Aorta (tissue), 5 donors: ENCODE measurements at regions not wholly inside any gene's neighbourhood (a gene's known extent, or its start where the extent isn't known, plus 50 kb on each side); places are given as distances from the start of the nearest gene placed in this dataset.
A peak's percentile ranks its signal among the peaks of the same experiment; 100 is the strongest.
"Not testable (repeated sequence)": the region's sequence is repeated elsewhere in the genome, so short reads cannot be mapped to it uniquely, and the experiment has no call there.

Source experiments
- ATAC-seq: fragments of 200-7000 bp; cut with Tn5 transposase; one replicate; pipeline ENCODE4 v1.9.1; 2022; ENCODE audit warnings: moderate library complexity; ENCODE audit not compliant: low FRiP score
- DNase-seq, 2 donors: peaks; one replicate each; pipeline ENCODE4 v3.0.0-alpha.2; 2020
- H3K27ac ChIP-seq, 2 donors: one replicate each; pipeline ENCODE4 v1.5.1; 2013; ENCODE audit warnings: low read length in 2 of 2, mild to moderate bottlenecking in 2 of 2, moderate library complexity in 2 of 2, control low read depth in 1 of 2, inconsistent platforms in 1 of 2, low read depth in 1 of 2
- H3K27me3 ChIP-seq, 2 donors: one replicate each; pipeline ENCODE4 v1.6.1; 2013; ENCODE audit warnings: control low read depth in 1 of 2, low read length in 1 of 2, mild to moderate bottlenecking in 1 of 2, moderate library complexity in 1 of 2; ENCODE audit not compliant: insufficient read depth in 2 of 2, control insufficient read depth in 1 of 2
- H3K36me3 ChIP-seq, 2 donors: one replicate each; pipeline ENCODE4 v1.6.1; 2013; ENCODE audit warnings: control low read depth in 1 of 2, low read length in 1 of 2, mild to moderate bottlenecking in 1 of 2; ENCODE audit not compliant: insufficient read depth in 2 of 2, control insufficient read depth in 1 of 2
- H3K4me1 ChIP-seq, 2 donors: one replicate each; pipeline ENCODE4 v1.6.1; 2013; ENCODE audit warnings: low read length in 2 of 2, control low read depth in 1 of 2, mild to moderate bottlenecking in 1 of 2, moderate library complexity in 1 of 2; ENCODE audit not compliant: insufficient read depth in 2 of 2, control insufficient read depth in 1 of 2
- H3K4me3 ChIP-seq, 2 donors: one replicate each; pipeline ENCODE4 v1.5.1; 2013; ENCODE audit warnings: low read length in 2 of 2, control low read depth in 1 of 2, mild to moderate bottlenecking in 1 of 2
- H3K9me3 ChIP-seq: one replicate; pipeline ENCODE4 v1.6.1; 2013; ENCODE audit warnings: mild to moderate bottlenecking, low read length; ENCODE audit not compliant: control insufficient read depth
- WGBS, 2 donors: extraction: QIAGEN DNeasy Blood & Tissue Kit; methylation state at CpG; one replicate each; pipeline ENCODE4 v1.1.7; 2013; 5-methylcytosine and 5-hydroxymethylcytosine counted together
- intact Hi-C, 2 donors: fragments of 100-400 bp; cut with DNase I; formaldehyde crosslinking; loops; one replicate each; pipeline versions ENCODE4 v1.14.2 to v1.15.0; 2022
- donor health status: healthy with polysubstance abuse.
- donor health status: Bipolar disorder and iron deficiency.
- donor health status: DM: no; HTN: no; CAD: no.
- donor health status: DM: no; HTN: no; CAD: no.
- donor health status: DM: yes; HTN: yes; CAD: no.

GRCh38 chr10:117492504-117492903 lies 50.0 kb upstream of the EMX2 start:
- Histone ChIP-seq H3K27ac (no peak overlapping the region), H3K9me3 (no peaks in the 10 kb centered on the region), H3K4me1 (no peaks in the 10 kb centered on the region), H3K4me3 (no peak overlapping the region), H3K27me3 (peaks cover 0 to 2% of the 10 kb centered on the region in 2 donors), H3K36me3 (no peaks in the 10 kb centered on the region)
- ATAC-seq (no peak), DNase-seq (no peak)
- WGBS, 2 donors: 56 to 63% methylated on average over 6 of the region's 6 CpGs
- intact Hi-C loops: loop anchor here in 1 of 2 donors (10.0 kb wide), 2 partner anchors 278 to 972 kb away; no protein-coding TSS in a partner anchor

- no peaks in the 10 kb centered on the region for H3K9me3 ChIP-seq
- H3K4me3 ChIP-seq: no peak overlapping the region
- intact Hi-C loops: no loop called here
- no peak overlapping the region for H3K27ac ChIP-seq
- no peak for DNase-seq
- no peaks in the 10 kb centered on the region for H3K36me3 ChIP-seq
- no peak for ATAC-seq
- WGBS, 2 donors: 59 to 66% methylated on average over 7 of the region's 7 CpGs
- no peaks in the 10 kb centered on the region for H3K4me1 ChIP-seq
- H3K27me3 ChIP-seq: peaks cover 0 to 2% of the 10 kb centered on the region in 2 donors
Observed at GRCh38 chr10:117488004-117488403, 54.5 kb upstream of the EMX2 start.

GRCh38 chr10:117486606-117487005 lies 55.9 kb upstream of the EMX2 start:
- Histone ChIP-seq H3K9me3 (no peaks in the 10 kb centered on the region), H3K4me1 (no peaks in the 10 kb centered on the region), H3K27ac (no peak overlapping the region), H3K27me3 (peaks cover 0 to 2% of the 10 kb centered on the region in 2 donors), H3K4me3 (no peak overlapping the region), H3K36me3 (no peaks in the 10 kb centered on the region)
- ATAC-seq (peak; percentile 19), DNase-seq (no peak)
- intact Hi-C loops: no loop called here
- WGBS, 2 donors: 96 to 98% methylated on average over 4 of the region's 4 CpGs

DNA sequence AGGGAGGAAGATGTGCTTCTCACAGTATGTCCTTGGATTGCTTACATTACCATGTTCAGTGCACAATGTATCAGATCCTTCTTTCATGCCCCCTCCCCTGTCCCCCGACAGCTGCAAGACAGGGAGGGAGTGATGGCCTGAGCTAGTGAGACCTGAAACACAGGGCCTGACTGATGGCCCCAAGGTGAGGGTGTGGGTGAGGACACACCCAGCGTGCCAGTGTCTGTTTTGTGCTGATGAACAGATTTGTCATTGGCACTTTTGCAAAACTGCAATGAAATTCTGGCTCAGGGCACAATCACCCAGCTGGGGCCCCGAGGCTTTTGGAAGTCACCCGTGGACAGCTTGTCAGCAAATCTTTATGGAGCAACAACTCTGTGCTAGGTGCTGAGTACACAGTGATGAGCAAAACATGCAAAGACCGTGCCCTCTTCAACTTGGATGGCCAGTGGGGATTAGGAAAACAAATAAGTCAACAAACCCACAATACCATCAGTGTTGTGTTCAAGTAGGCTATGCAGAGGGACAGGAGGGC lies 59.4 kb upstream of the EMX2 start:
- H3K27ac ChIP-seq: no peak overlapping the region
- H3K9me3 ChIP-seq: no peaks in the 10 kb centered on the region
- no peak for ATAC-seq
- H3K4me3 ChIP-seq: no peak overlapping the region
- no peak for DNase-seq
- intact Hi-C loops: no loop called here
- no peaks in the 10 kb centered on the region for H3K4me1 ChIP-seq
- H3K27me3 ChIP-seq: no peaks in the 10 kb centered on the region
- H3K36me3 ChIP-seq: no peaks in the 10 kb centered on the region
- 65 to 76% methylated on average over 5 of the region's 5 CpGs for WGBS, 2 donors

GRCh38 chr10:117481011-117481410 lies 61.5 kb upstream of the EMX2 start:
- intact Hi-C loops, H3K27me3 ChIP-seq, DNase-seq, H3K4me1 ChIP-seq, H3K9me3 ChIP-seq, H3K4me3 ChIP-seq, ATAC-seq, H3K36me3 ChIP-seq, H3K27ac ChIP-seq: not testable (repeated sequence)
- 92 to 93% methylated on average over 6 of the region's 6 CpGs for WGBS, 2 donors

DNA sequence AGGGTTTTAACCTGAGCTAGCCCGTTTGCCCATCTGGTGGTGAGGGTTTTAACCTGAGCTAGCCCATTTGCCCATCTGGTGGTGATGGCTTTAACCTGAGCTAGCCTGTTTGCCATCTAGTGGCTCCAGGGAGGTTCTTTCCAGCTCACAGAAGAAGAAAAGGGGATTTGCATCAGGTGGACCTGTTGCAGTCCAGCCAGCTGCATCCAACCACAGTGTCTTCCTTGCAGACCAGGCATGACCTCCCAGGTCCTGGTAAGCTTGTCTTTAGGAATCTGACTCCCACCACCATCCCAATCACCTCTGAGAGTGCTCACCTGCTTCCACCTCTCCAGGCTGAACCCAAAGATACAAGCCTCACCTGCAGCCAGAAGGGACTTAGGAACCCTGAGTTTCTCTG lies 62.4 kb upstream of the EMX2 start:
- no peaks in the 10 kb centered on the region for H3K36me3 ChIP-seq
- no peaks in the 10 kb centered on the region for H3K27me3 ChIP-seq
- WGBS, 2 donors: 80 to 82% methylated on average over 1 of the region's 1 CpG
- H3K27ac ChIP-seq: no peak overlapping the region
- H3K4me1 ChIP-seq: peaks cover 0 to 3% of the 10 kb centered on the region in 2 donors
- no peak for DNase-seq
- ATAC-seq: no peak
- H3K9me3 ChIP-seq: no peaks in the 10 kb centered on the region
- H3K4me3 ChIP-seq: no peak overlapping the region
- intact Hi-C loops: no loop called here

GRCh38 chr10:117477961-117478670 lies 64.4 kb upstream of the EMX2 start:
- Histone ChIP-seq H3K4me3 (no peak overlapping the region), H3K27ac (no peak overlapping the region), H3K27me3 (no peaks in the 10 kb centered on the region), H3K36me3 (no peaks in the 10 kb centered on the region), H3K9me3 (no peaks in the 10 kb centered on the region), H3K4me1 (peaks cover 0 to 3% of the 10 kb centered on the region in 2 donors)
- WGBS, 2 donors: 61 to 62% methylated on average over 5 of the region's 5 CpGs
- DNase-seq (no peak), ATAC-seq (peak; percentile 45)
- intact Hi-C loops: loop anchor here in 1 of 2 donors (5.0 kb wide), 1 partner anchor 36 kb away; no protein-coding TSS in a partner anchor

DNA sequence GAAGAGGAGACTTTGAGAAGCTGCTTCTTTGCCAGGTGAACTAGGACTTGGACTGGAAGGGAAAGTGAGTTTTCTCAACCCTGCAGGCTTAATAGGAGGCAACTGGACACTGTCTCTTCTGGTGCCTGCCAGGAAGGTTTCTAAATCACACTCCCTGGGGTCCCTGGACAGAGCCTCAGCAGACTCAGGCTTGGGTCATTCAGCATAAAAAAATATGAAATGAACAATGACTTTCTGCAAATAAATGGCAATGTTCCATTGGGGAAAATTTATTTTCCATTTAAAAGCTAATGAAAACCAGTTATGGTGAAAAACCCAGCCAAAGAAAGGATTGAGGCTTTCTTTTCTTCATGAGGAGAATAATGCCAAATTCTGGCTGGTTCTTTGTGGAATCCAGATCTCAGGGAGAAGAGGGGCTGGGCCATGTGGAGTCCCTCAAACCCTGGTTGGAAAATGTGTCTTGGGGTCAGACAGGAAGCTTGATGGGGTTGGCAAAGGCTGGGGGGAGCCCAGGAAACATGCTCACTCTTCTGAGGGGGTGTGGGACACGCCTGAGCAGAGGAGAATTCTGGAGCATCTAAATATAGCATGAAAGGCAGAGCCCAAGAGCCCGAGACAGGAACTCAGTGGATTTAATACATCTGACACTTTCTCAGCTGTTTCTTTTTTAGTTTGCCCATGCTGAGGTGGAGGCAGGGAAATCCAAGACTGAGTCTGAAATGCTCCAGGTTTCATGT lies 65.2 kb upstream of the EMX2 start:
- H3K4me3 ChIP-seq: no peak overlapping the region
- peaks cover 0 to 3% of the 10 kb centered on the region in 2 donors for H3K4me1 ChIP-seq
- no peaks in the 10 kb centered on the region for H3K9me3 ChIP-seq
- no peaks in the 10 kb centered on the region for H3K27me3 ChIP-seq
- ATAC-seq: peak; percentile 90
- H3K27ac ChIP-seq: no peak overlapping the region
- intact Hi-C loops: loop anchor here in 1 of 2 donors (5.0 kb wide), 1 partner anchor 35 kb away; no protein-coding TSS in a partner anchor
- DNase-seq: no peak
- 10 to 19% methylated on average over 2 of the region's 2 CpGs for WGBS, 2 donors
- H3K36me3 ChIP-seq: no peaks in the 10 kb centered on the region
